Activated T-helper 1 cell treated with anti-CD3 and anti-CD28 coated beads, Interleukin-12 subunit alpha, Interleukin-12 subunit beta, Interleukin-2, Interleukin-4 antibody, amounts not matched to agents 30 ng/mL and 10 ng/mL and 1 ng/mL, durations not matched to agents 14 hours and 24 hours and 36 hours (primary cell): ENCODE measurements at regions not wholly inside any gene's neighbourhood (a gene's known extent, or its start where the extent isn't known, plus 50 kb on each side); places are given as distances from the start of the nearest gene placed in this dataset.
"Not testable (repeated sequence)": the region's sequence is repeated elsewhere in the genome, so short reads cannot be mapped to it uniquely, and the experiment has no call there.

Experiments
- DNase-seq: peaks from one replicate; pipeline ENCODE4 v3.0.0; 2021; ENCODE audit warnings: low spot score
- H3K27ac Mint-ChIP-seq: one replicate; pipeline ENCODE4 v1.8.0; 2021; ENCODE audit warnings: mild to moderate bottlenecking, mixed read lengths
- H3K27me3 Mint-ChIP-seq: one replicate; pipeline ENCODE4 v1.8.0; 2022; ENCODE audit warnings: mild to moderate bottlenecking, moderate library complexity, mixed read lengths; ENCODE audit not compliant: insufficient read depth
- H3K36me3 Mint-ChIP-seq: one replicate; pipeline ENCODE4 v1.8.0; 2021; ENCODE audit warnings: low read depth, mixed read lengths
- H3K4me1 Mint-ChIP-seq: one replicate; pipeline ENCODE4 v1.8.0; 2021; ENCODE audit warnings: low read depth, mixed read lengths
- H3K4me3 Mint-ChIP-seq: one replicate; pipeline ENCODE4 v1.8.0; 2021; ENCODE audit warnings: mild to moderate bottlenecking, moderate library complexity, mixed read lengths
- H3K9me3 Mint-ChIP-seq: one replicate; pipeline ENCODE4 v1.8.0; 2021; ENCODE audit warnings: mixed read lengths
- intact Hi-C: fragments of 100-400 bp; cut with micrococcal nuclease; formaldehyde crosslinking; loops from one replicate; pipeline ENCODE4 v1.15.1; 2024

GRCh38 chr7:104264285-104264684, 56.5 kb upstream of the ORC5 start:
- no peak for DNase-seq
- Mint-ChIP-seq H3K27me3 (peaks cover 2% of the 10 kb centered on the region), H3K4me3 (no peak overlapping the region), H3K36me3 (no peaks in the 10 kb centered on the region), H3K4me1 (no peaks in the 10 kb centered on the region), H3K27ac (no peak overlapping the region), H3K9me3 (peaks cover 4% of the 10 kb centered on the region)
- intact Hi-C loops = no loop called here

GRCh38 chr7:104267701-104268368, 60.0 kb upstream of the ORC5 start:
- no peak for DNase-seq
- Mint-ChIP-seq H3K27ac (no peak overlapping the region), H3K9me3 (peaks cover 4% of the 10 kb centered on the region), H3K4me1 (no peaks in the 10 kb centered on the region), H3K4me3 (no peak overlapping the region), H3K27me3 (peaks cover 3% of the 10 kb centered on the region), H3K36me3 (no peaks in the 10 kb centered on the region)
- intact Hi-C loops = loop anchor here (2.0 to 5.0 kb wide), 3 partner anchors 35 to 696 kb away; no protein-coding TSS in a partner anchor

- Mint-ChIP-seq H3K4me3 (no peak overlapping the region), H3K27me3 (peaks cover 6% of the 10 kb centered on the region), H3K9me3 (no peaks in the 10 kb centered on the region), H3K27ac (no peak overlapping the region), H3K36me3 (no peaks in the 10 kb centered on the region), H3K4me1 (peaks cover 4% of the 10 kb centered on the region)
- intact Hi-C loops = loop anchor here (2.0 kb wide), 2 partner anchors 577 to 647 kb away; no protein-coding TSS in a partner anchor
- no peak for DNase-seq
Observed at GRCh38 chr7:104271948-104272347, 56.5 kb upstream of the LHFPL3 start.

- Mint-ChIP-seq H3K27ac (no peak overlapping the region), H3K4me1 (peaks cover 4% of the 10 kb centered on the region), H3K9me3 (no peaks in the 10 kb centered on the region), H3K27me3 (peaks cover 6% of the 10 kb centered on the region), H3K36me3 (no peaks in the 10 kb centered on the region), H3K4me3 (no peak overlapping the region)
- no peak for DNase-seq
- intact Hi-C loops = loop anchor here (2.0 kb wide), 2 partner anchors 576 to 646 kb away; no protein-coding TSS in a partner anchor
Observed at GRCh38 chr7:104272767-104273384, 55.5 kb upstream of the LHFPL3 start.

- no peaks in the 10 kb centered on the region for H3K9me3 Mint-ChIP-seq
- peaks cover 4% of the 10 kb centered on the region for H3K4me1 Mint-ChIP-seq
- DNase-seq = no peak
- no peaks in the 10 kb centered on the region for H3K36me3 Mint-ChIP-seq
- H3K27me3 Mint-ChIP-seq = peaks cover 3% of the 10 kb centered on the region
- intact Hi-C loops = no loop called here
- H3K4me3 Mint-ChIP-seq = no peak overlapping the region
- H3K27ac Mint-ChIP-seq = no peak overlapping the region
Observed at GRCh38 chr7:104275900-104276299, 52.5 kb upstream of the LHFPL3 start.

- H3K27ac Mint-ChIP-seq, H3K9me3 Mint-ChIP-seq, H3K4me3 Mint-ChIP-seq, H3K4me1 Mint-ChIP-seq, H3K36me3 Mint-ChIP-seq, H3K27me3 Mint-ChIP-seq, DNase-seq, intact Hi-C loops: not testable (repeated sequence)
Observed at GRCh38 chr7:104276730-104277129, 51.7 kb upstream of the LHFPL3 start.
